ENCODE measurements at regions not wholly inside any gene's neighbourhood (a gene's known extent, or its start where the extent isn't known, plus 50 kb on each side); places are given as distances from the start of the nearest gene placed in this dataset.

DNA sequence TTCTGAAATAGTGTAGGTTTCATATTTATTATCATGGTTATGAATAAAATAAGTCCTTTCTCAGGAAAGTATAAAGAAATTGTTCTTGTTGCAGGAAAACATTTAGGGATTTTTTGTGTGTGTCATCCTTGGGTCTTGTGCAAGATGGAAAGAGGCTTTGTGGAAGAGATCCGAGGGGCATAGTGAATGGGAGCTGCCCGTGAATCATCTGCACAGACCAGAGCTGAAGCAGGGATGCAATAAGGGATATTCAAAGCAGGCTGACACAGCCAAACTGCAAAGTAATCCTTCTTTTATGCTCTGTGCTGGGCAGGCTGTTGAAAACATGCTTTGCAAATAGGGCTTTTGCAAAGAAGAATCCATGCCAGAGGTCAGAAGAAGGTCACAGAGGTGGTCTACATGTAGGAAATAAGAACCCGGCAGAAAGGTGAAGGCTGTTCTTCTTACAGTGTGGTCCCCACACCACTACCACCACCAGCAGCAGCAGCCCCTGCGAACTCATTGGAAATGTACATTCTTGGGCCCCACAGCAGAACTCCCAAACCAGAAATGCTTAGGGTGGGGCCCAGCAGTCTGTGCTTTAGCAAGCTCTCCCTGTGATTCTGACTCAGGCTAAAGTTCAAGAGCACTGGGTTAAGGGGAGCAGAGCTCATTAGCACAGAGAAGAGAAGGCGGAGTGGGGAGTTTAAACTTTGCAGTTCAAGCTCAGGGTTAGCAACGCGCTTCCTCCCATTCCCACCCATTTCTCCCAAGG, 237.6 kb downstream of the QKI start:
- TF ChIP-seq FOXM1 (IDR thresholded peaks at IDR 0.05; ENCODE audit: borderline replicate concordance) (no peak), SUZ12 (IDR thresholded peaks at IDR 0.05) (no peak), SP1 (IDR thresholded peaks at IDR 0.05) (no peak), NFRKB (IDR thresholded peaks at IDR 0.05) (no peak), BHLHE40 (IDR thresholded peaks at IDR 0.05; ENCODE audit: borderline replicate concordance) (no peak), LEF1 (IDR thresholded peaks at IDR 0.05; ENCODE audit: borderline replicate concordance) (no peak), TARDBP (IDR thresholded peaks at IDR 0.05) (no peak), FOXA1 (IDR thresholded peaks at IDR 0.05) (no peak)

Measured in HEK293T (cell line).